ENCODE measurements at regions not wholly inside any gene's neighbourhood (a gene's known extent, or its start where the extent isn't known, plus 50 kb on each side); places are given as distances from the start of the nearest gene placed in this dataset.

DNA sequence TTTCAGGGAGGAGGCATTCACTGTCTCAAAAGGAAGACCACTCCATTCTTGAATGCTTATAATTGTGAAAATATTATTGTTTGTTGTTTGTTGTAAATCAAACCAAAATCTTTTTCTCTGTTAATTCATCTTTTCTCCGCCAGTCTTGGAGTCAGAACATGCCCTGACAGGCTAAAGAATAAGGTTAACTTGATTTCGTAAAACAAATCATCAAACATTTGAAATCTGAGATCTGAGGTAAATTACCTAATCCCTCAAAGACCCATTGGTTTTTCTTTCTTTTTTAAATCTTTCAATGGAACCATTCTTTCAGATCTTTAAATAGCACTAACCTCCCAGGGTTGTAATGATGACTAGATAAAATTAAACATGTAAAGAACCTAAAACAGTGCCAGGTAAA is 430.1 kb upstream of the PTBP2 start:
- Histone ChIP-seq H3K27ac (ENCODE audit: insufficient read depth, low read depth, low read length, poor library complexity, severe bottlenecking) (no peak overlapping the region), H3K4me3 (ENCODE audit: insufficient read depth, low read depth, low read length) (no peak overlapping the region), H3K9me3 (ENCODE audit: control insufficient read depth, low read length) (no peaks in the 10 kb centered on the region), H3K36me3 (ENCODE audit: control insufficient read depth, insufficient read depth, low read length) (no peaks in the 10 kb centered on the region), H3K4me1 (ENCODE audit: control insufficient read depth, insufficient read depth, low read length) (peaks cover 13% of the 10 kb centered on the region), H3K27me3 (ENCODE audit: control insufficient read depth, insufficient read depth, low read length, poor library complexity, severe bottlenecking) (no peaks in the 10 kb centered on the region)
- WGBS, 2 experiments, result 88 to 96% methylated on average over 2 of the region's 2 CpGs

- Histone ChIP-seq H3K9me3 (ENCODE audit: control insufficient read depth, low read length) (no peaks in the 10 kb centered on the region), H3K4me3 (ENCODE audit: insufficient read depth, low read depth, low read length) (no peak overlapping the region), H3K27me3 (ENCODE audit: control insufficient read depth, insufficient read depth, low read length, poor library complexity, severe bottlenecking) (no peaks in the 10 kb centered on the region), H3K36me3 (ENCODE audit: control insufficient read depth, insufficient read depth, low read length) (no peaks in the 10 kb centered on the region), H3K27ac (ENCODE audit: insufficient read depth, low read depth, low read length, poor library complexity, severe bottlenecking) (no peak overlapping the region), H3K4me1 (ENCODE audit: control insufficient read depth, insufficient read depth, low read length) (peaks cover 13% of the 10 kb centered on the region)
- WGBS, 2 experiments, result 92 to 98% methylated on average over 1 to 2 of the region's 2 CpGs
Observed at GRCh38 chr1:96292141-96292540, 429.4 kb upstream of the PTBP2 start.

GRCh38 chr1:96296991-96297390 is 424.6 kb upstream of the PTBP2 start:
- Histone ChIP-seq H3K27me3 (ENCODE audit: control insufficient read depth, insufficient read depth, low read length, poor library complexity, severe bottlenecking) (no peaks in the 10 kb centered on the region), H3K4me1 (ENCODE audit: control insufficient read depth, insufficient read depth, low read length) (no peaks in the 10 kb centered on the region), H3K9me3 (ENCODE audit: control insufficient read depth, low read length) (no peaks in the 10 kb centered on the region), H3K4me3 (ENCODE audit: insufficient read depth, low read depth, low read length) (no peak overlapping the region), H3K36me3 (ENCODE audit: control insufficient read depth, insufficient read depth, low read length) (no peaks in the 10 kb centered on the region), H3K27ac (ENCODE audit: insufficient read depth, low read depth, low read length, poor library complexity, severe bottlenecking) (no peak overlapping the region)
- WGBS, 2 experiments, result 76 to 95% methylated on average over 2 of the region's 2 CpGs

DNA sequence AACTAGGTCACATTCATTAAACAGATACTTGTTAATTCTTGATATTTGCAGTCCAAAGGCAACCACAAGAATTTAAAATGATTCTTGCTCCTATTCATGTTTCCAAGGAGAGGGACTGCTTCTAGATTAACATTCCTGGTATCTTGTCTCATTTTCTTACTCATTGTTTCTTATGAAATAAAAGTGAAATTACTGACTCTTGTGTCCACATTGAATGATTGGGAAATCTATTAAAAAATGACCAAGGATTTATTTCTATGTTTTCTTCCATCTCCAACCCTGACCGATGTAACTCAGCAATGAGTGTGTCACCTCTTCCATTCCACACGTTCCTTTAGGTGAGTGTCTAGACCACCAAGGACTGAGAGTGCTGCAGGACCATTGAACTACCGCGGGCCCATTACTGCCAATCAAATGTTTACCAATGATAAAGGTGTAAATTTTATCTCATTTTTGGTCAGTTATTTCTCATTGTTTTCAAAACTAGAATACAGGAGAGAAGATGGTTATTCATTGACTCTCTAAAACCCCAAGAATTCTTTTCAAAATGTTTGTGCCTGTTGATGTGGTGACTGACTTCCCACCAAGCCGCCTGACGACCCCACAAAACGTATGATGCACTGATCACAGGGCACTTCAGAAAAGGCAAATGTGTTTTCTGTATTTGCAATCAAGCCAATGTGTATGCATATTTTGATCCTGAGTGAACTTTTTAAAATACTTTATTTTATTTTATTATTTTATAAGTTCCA is 414.6 kb upstream of the PTBP2 start:
- H3K4me1 ChIP-seq (ENCODE audit: control insufficient read depth, insufficient read depth, low read length), result no peaks in the 10 kb centered on the region

DNA sequence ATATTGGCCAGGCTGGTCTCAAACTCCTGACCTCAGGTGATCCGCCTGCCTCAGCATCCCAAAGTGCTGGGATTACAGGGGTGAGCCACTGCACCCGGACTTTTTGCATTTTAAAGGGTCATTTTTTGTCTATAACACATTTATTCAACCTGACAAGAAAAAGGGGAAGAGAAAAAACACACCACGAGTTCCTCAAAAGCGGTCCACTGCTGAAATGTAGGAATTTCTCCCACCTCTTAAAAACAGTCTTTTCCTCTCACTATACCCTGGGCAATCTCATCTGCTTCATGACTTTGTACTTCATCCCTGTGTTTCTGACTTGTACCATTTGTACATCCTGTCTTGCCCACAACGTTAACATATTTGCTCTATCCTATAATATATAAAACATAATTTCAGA is 413.3 kb upstream of the PTBP2 start:
- H3K9me3 ChIP-seq (ENCODE audit: control insufficient read depth, low read length), result no peaks in the 10 kb centered on the region
- H3K27me3 ChIP-seq (ENCODE audit: control insufficient read depth, insufficient read depth, low read length, poor library complexity, severe bottlenecking), result no peaks in the 10 kb centered on the region
- H3K36me3 ChIP-seq (ENCODE audit: control insufficient read depth, insufficient read depth, low read length), result no peaks in the 10 kb centered on the region
- no peak overlapping the region for H3K27ac ChIP-seq (ENCODE audit: insufficient read depth, low read depth, low read length, poor library complexity, severe bottlenecking)
- 95 to 98% methylated on average over 5 of the region's 5 CpGs for WGBS, 2 experiments
- no peaks in the 10 kb centered on the region for H3K4me1 ChIP-seq (ENCODE audit: control insufficient read depth, insufficient read depth, low read length)
- no peak overlapping the region for H3K4me3 ChIP-seq (ENCODE audit: insufficient read depth, low read depth, low read length)

More for the DNA sequence above, 414.6 kb upstream of the PTBP2 start:
- Histone ChIP-seq H3K4me3 (ENCODE audit: insufficient read depth, low read depth, low read length) (no peak overlapping the region), H3K9me3 (ENCODE audit: control insufficient read depth, low read length) (no peaks in the 10 kb centered on the region), H3K27ac (ENCODE audit: insufficient read depth, low read depth, low read length, poor library complexity, severe bottlenecking) (no peak overlapping the region), H3K36me3 (ENCODE audit: control insufficient read depth, insufficient read depth, low read length) (no peaks in the 10 kb centered on the region), H3K27me3 (ENCODE audit: control insufficient read depth, insufficient read depth, low read length, poor library complexity, severe bottlenecking) (no peaks in the 10 kb centered on the region)
- WGBS, 2 experiments, result 86 to 94% methylated on average over 5 to 7 of the region's 7 CpGs

DNA sequence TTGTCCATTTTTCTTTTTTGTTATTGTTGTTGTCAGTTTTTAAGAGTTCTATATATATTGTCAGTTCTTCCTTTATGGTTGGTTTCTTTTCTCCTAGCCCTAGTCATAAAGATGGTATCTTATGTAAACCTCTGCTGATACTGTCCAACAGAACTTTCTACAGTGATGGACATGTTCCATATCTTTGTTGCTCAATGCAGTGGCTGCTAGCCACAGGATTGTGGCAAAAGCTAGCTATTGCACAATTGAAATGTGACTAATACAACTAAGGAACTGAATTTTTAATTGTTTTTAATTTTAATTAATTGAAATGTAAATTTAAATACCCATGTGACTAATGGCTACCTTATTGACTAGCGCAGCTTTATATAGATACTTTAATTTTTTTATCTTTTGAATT is 411.8 kb upstream of the PTBP2 start:
- Histone ChIP-seq H3K4me3 (ENCODE audit: insufficient read depth, low read depth, low read length) (no peak overlapping the region), H3K27ac (ENCODE audit: insufficient read depth, low read depth, low read length, poor library complexity, severe bottlenecking) (no peak overlapping the region), H3K27me3 (ENCODE audit: control insufficient read depth, insufficient read depth, low read length, poor library complexity, severe bottlenecking) (no peaks in the 10 kb centered on the region), H3K36me3 (ENCODE audit: control insufficient read depth, insufficient read depth, low read length) (no peaks in the 10 kb centered on the region), H3K4me1 (ENCODE audit: control insufficient read depth, insufficient read depth, low read length) (no peaks in the 10 kb centered on the region), H3K9me3 (ENCODE audit: control insufficient read depth, low read length) (no peaks in the 10 kb centered on the region)
- WGBS, 2 experiments, result no CpG with 5 or more reads among the region's 1 CpG

DNA sequence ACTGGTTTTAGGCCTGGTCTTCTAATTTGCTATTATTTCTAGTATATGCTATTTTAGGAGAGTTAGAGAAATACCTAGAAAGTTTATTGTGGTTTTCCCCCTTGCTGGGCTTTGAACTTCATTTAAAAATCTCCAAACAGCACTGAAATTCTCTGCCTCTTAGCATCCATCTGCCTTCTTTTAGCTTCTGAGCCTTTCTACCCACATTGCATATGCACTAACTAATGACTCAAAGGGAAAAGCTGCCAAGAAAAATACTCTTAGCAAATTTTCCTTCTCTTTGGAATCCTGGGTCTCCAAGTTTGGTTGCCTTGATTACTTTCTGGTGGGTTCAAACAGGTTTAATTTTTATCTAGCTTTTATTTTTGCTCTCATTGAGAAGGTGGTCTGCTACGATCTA is 408.4 kb upstream of the PTBP2 start:
- Histone ChIP-seq H3K27me3 (ENCODE audit: control insufficient read depth, insufficient read depth, low read length, poor library complexity, severe bottlenecking) (no peaks in the 10 kb centered on the region), H3K9me3 (ENCODE audit: control insufficient read depth, low read length) (no peaks in the 10 kb centered on the region), H3K36me3 (ENCODE audit: control insufficient read depth, insufficient read depth, low read length) (no peaks in the 10 kb centered on the region), H3K4me1 (ENCODE audit: control insufficient read depth, insufficient read depth, low read length) (no peaks in the 10 kb centered on the region), H3K27ac (ENCODE audit: insufficient read depth, low read depth, low read length, poor library complexity, severe bottlenecking) (no peak overlapping the region), H3K4me3 (ENCODE audit: insufficient read depth, low read depth, low read length) (no peak overlapping the region)
- WGBS, 2 experiments, result no CpG with 5 or more reads among the region's 1 CpG

DNA sequence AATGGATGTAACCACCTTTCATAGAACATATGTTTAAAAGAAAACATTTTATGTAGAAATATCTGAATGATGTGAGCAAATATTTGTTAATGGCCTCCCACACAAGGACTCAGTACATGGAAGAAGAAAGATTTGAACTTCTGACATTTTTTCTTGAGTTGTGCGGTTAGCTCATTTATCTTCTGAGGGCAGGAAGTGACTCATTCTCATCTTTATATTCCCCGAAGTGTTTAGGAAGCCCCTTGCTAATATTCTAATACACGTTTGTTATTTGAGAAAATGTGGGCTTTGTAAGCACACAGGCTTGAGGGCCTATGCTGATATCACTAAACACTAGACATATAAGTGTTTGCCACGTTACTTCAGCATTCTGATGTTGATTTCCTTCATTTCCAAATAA is 392.5 kb upstream of the PTBP2 start:
- Histone ChIP-seq H3K27ac (ENCODE audit: insufficient read depth, low read depth, low read length, poor library complexity, severe bottlenecking) (no peak overlapping the region), H3K9me3 (ENCODE audit: control insufficient read depth, low read length) (no peaks in the 10 kb centered on the region), H3K36me3 (ENCODE audit: control insufficient read depth, insufficient read depth, low read length) (no peaks in the 10 kb centered on the region), H3K4me1 (ENCODE audit: control insufficient read depth, insufficient read depth, low read length) (no peaks in the 10 kb centered on the region), H3K4me3 (ENCODE audit: insufficient read depth, low read depth, low read length) (no peak overlapping the region), H3K27me3 (ENCODE audit: control insufficient read depth, insufficient read depth, low read length, poor library complexity, severe bottlenecking) (no peaks in the 10 kb centered on the region)
- WGBS, 2 experiments, result 95 to 100% methylated on average over 2 to 3 of the region's 4 CpGs

DNA sequence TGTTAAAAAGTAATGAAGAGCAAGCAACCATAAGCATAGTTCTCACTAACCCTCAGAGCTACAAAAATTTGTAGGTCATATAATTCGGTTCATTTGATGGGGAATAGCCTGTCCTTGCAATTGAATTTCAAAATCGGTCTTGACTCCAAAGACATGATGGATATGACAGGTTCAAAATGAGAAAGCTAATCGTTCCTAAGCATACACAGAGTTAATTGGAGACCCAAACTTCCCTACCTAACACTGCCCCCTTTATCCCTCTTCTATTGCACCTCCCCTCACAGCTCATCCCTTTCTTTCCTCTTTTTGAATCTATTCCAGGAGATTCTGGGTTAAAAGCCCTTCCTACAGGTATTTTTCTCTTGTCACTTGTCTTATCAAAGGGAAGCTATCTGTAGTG is 390.0 kb upstream of the PTBP2 start:
- Histone ChIP-seq H3K27ac (ENCODE audit: insufficient read depth, low read depth, low read length, poor library complexity, severe bottlenecking) (no peak overlapping the region), H3K9me3 (ENCODE audit: control insufficient read depth, low read length) (no peaks in the 10 kb centered on the region), H3K36me3 (ENCODE audit: control insufficient read depth, insufficient read depth, low read length) (no peaks in the 10 kb centered on the region), H3K27me3 (ENCODE audit: control insufficient read depth, insufficient read depth, low read length, poor library complexity, severe bottlenecking) (no peaks in the 10 kb centered on the region), H3K4me3 (ENCODE audit: insufficient read depth, low read depth, low read length) (no peak overlapping the region), H3K4me1 (ENCODE audit: control insufficient read depth, insufficient read depth, low read length) (no peaks in the 10 kb centered on the region)
- WGBS, 2 experiments, result 90 to 94% methylated on average over 3 of the region's 3 CpGs

GRCh38 chr1:96333522-96334235 is 387.9 kb upstream of the PTBP2 start:
- H3K4me3 ChIP-seq (ENCODE audit: insufficient read depth, low read depth, low read length), result no peak overlapping the region
- H3K4me1 ChIP-seq (ENCODE audit: control insufficient read depth, insufficient read depth, low read length), result no peaks in the 10 kb centered on the region
- no peaks in the 10 kb centered on the region for H3K27me3 ChIP-seq (ENCODE audit: control insufficient read depth, insufficient read depth, low read length, poor library complexity, severe bottlenecking)
- H3K36me3 ChIP-seq (ENCODE audit: control insufficient read depth, insufficient read depth, low read length), result no peaks in the 10 kb centered on the region
- no peak overlapping the region for H3K27ac ChIP-seq (ENCODE audit: insufficient read depth, low read depth, low read length, poor library complexity, severe bottlenecking)
- WGBS, 2 experiments, result 83 to 90% methylated on average over 4 of the region's 4 CpGs
- no peaks in the 10 kb centered on the region for H3K9me3 ChIP-seq (ENCODE audit: control insufficient read depth, low read length)

All from ectodermal cell (in vitro differentiated cells).